H9 (cell line): ENCODE measurements at regions not wholly inside any gene's neighbourhood (a gene's known extent, or its start where the extent isn't known, plus 50 kb on each side); places are given as distances from the start of the nearest gene placed in this dataset.

Experiments
- DNase-seq: peaks from one replicate; pipeline ENCODE4 v3.0.0-alpha.2; 2017
- H2AFZ ChIP-seq: one replicate; pipeline ENCODE4 v1.6.1; 2013; ENCODE audit warnings: mild to moderate bottlenecking, low read length, control low read depth, moderate library complexity
- H2AK5ac ChIP-seq: 2 replicates; pipeline ENCODE4 v1.6.1; 2013; ENCODE audit warnings: low read length, control low read depth, mixed read lengths; ENCODE audit not compliant: insufficient read length
- H2BK120ac ChIP-seq: one replicate; pipeline ENCODE4 v1.6.1; 2013; ENCODE audit warnings: low read depth, mild to moderate bottlenecking, low read length, control low read depth, inconsistent platforms; ENCODE audit not compliant: poor library complexity, severe bottlenecking
- H2BK12ac ChIP-seq: 2 replicates; pipeline ENCODE4 v1.6.1; 2013; ENCODE audit warnings: low read length, control low read depth, mixed read lengths, low read depth; ENCODE audit not compliant: insufficient read length
- H2BK15ac ChIP-seq: 2 replicates; pipeline ENCODE4 v1.6.1; 2013; ENCODE audit warnings: low read depth, low read length, control low read depth
- H2BK20ac ChIP-seq: one replicate; pipeline ENCODE4 v1.6.1; 2013; ENCODE audit warnings: low read depth, mild to moderate bottlenecking, low read length, control low read depth, inconsistent platforms; ENCODE audit not compliant: poor library complexity, severe bottlenecking
- H2BK5ac ChIP-seq: 2 replicates; pipeline ENCODE4 v1.6.1; 2013; ENCODE audit warnings: low read length, control low read depth, mixed read lengths; ENCODE audit not compliant: insufficient read length
- H3K14ac ChIP-seq: 2 replicates; pipeline ENCODE4 v1.6.1; 2013; ENCODE audit warnings: low read length, control low read depth; ENCODE audit not compliant: insufficient read depth
- H3K18ac ChIP-seq: 2 replicates; pipeline ENCODE4 v1.6.1; 2013; ENCODE audit warnings: low read depth, mild to moderate bottlenecking, mixed read lengths, low read length, control low read depth; ENCODE audit not compliant: insufficient read length
- H3K23ac ChIP-seq: 2 replicates; pipeline ENCODE4 v1.6.1; 2013; ENCODE audit warnings: low read length, control low read depth, mixed read lengths, low read depth; ENCODE audit not compliant: insufficient read length
- H3K23me2 ChIP-seq: 2 replicates; pipeline ENCODE4 v1.6.1; 2013; ENCODE audit warnings: low read depth, mild to moderate bottlenecking, mixed read lengths, low read length, control low read depth; ENCODE audit not compliant: insufficient read length, poor library complexity, severe bottlenecking
- H3K27ac ChIP-seq: 2 replicates; pipeline ENCODE4 v1.5.1; 2013; ENCODE audit warnings: low read length, control low read depth, mixed read lengths, low read depth; ENCODE audit not compliant: insufficient read length
- H3K27me3 ChIP-seq: 2 replicates; pipeline ENCODE4 v1.6.1; 2013; ENCODE audit warnings: low read length, control low read depth, inconsistent platforms; ENCODE audit not compliant: insufficient read depth
- H3K4ac ChIP-seq: 2 replicates; pipeline ENCODE4 v1.6.1; 2013; ENCODE audit warnings: low read depth, mild to moderate bottlenecking, control low read depth, inconsistent platforms, low read length, moderate library complexity
- H3K4me1 ChIP-seq: 2 replicates; pipeline ENCODE4 v1.6.1; 2013; ENCODE audit warnings: low read length, control low read depth, inconsistent platforms; ENCODE audit not compliant: insufficient read depth
- H3K4me2 ChIP-seq: 2 replicates; pipeline ENCODE4 v1.6.1; 2013; ENCODE audit warnings: low read length, control low read depth, mixed read lengths; ENCODE audit not compliant: insufficient read length, insufficient read depth
- H3K56ac ChIP-seq: 2 replicates; pipeline ENCODE4 v1.6.1; 2013; ENCODE audit warnings: low read depth, mild to moderate bottlenecking, mixed read lengths, low read length, control low read depth; ENCODE audit not compliant: insufficient read length
- H3K79me1 ChIP-seq: 2 replicates; pipeline ENCODE4 v1.6.1; 2013; ENCODE audit warnings: low read depth, mild to moderate bottlenecking, moderate library complexity, low read length, control low read depth, inconsistent platforms; ENCODE audit not compliant: insufficient read depth, poor library complexity, severe bottlenecking
- H3K79me2 ChIP-seq: 2 replicates; pipeline ENCODE4 v1.6.1; 2013; ENCODE audit warnings: low read length, control low read depth, inconsistent platforms; ENCODE audit not compliant: insufficient read depth
- H3K9ac ChIP-seq: 2 replicates; pipeline ENCODE4 v1.6.1; 2013; ENCODE audit warnings: low read length, control low read depth, mixed read lengths; ENCODE audit not compliant: insufficient read length; ENCODE audit errors: extremely low read depth
- H3K9me3 ChIP-seq: one replicate; pipeline ENCODE4 v1.6.1; 2013; ENCODE audit warnings: low read depth, low read length, inconsistent platforms; ENCODE audit not compliant: control insufficient read depth
- H3T11ph ChIP-seq: one replicate; pipeline ENCODE4 v1.6.1; 2013; ENCODE audit warnings: mild to moderate bottlenecking, low read length, control low read depth, inconsistent platforms
- H4K20me1 ChIP-seq: one replicate; pipeline ENCODE4 v1.6.1; 2013; ENCODE audit not compliant: control insufficient read depth, insufficient read length, insufficient read depth
- H4K5ac ChIP-seq: 2 replicates; pipeline ENCODE4 v1.6.1; 2013; ENCODE audit warnings: low read depth, mild to moderate bottlenecking, mixed read lengths, low read length, control low read depth; ENCODE audit not compliant: insufficient read length
- H4K8ac ChIP-seq: replicated peaks from 2 replicates; pipeline ENCODE4 v1.6.1; 2013; ENCODE audit warnings: low read length, control low read depth, mixed read lengths, low read depth; ENCODE audit not compliant: insufficient read length
- H4K91ac ChIP-seq: 2 replicates; pipeline ENCODE4 v1.6.1; 2013; ENCODE audit warnings: low read depth, mild to moderate bottlenecking, moderate library complexity, mixed read lengths, low read length, control low read depth; ENCODE audit not compliant: insufficient read length
- H3K27ac Mint-ChIP-seq, 3 experiments: 2 replicates in 2 of 3; 3 replicates in 1 of 3; pipeline ENCODE4 v1.8.0; 2020 to 2021; ENCODE audit warnings: mixed read lengths in 3 of 3, mild to moderate bottlenecking in 1 of 3, moderate library complexity in 1 of 3
- H3K27me3 Mint-ChIP-seq: 2 replicates; pipeline ENCODE4 v1.8.0; 2021; ENCODE audit warnings: low read depth, mild to moderate bottlenecking, moderate library complexity, mixed read lengths
- H3K36me3 Mint-ChIP-seq, 3 experiments: 2 replicates in 2 of 3; 3 replicates in 1 of 3; pipeline ENCODE4 v1.8.0; 2020 to 2021; ENCODE audit warnings: low read depth in 3 of 3, mixed read lengths in 3 of 3; ENCODE audit not compliant: insufficient read depth in 1 of 3
- H3K4me1 Mint-ChIP-seq, 2 experiments: 2 replicates each; pipeline ENCODE4 v1.8.0; 2020; ENCODE audit warnings: mixed read lengths in 2 of 2
- H3K4me3 Mint-ChIP-seq, 2 experiments: 2 replicates in 1 of 2; 3 replicates in 1 of 2; pipeline ENCODE4 v1.8.0; 2020 to 2021; ENCODE audit warnings: mild to moderate bottlenecking in 2 of 2, mixed read lengths in 2 of 2, moderate library complexity in 1 of 2
- H3K9me3 Mint-ChIP-seq, 2 experiments: 2 replicates in 1 of 2; 3 replicates in 1 of 2; pipeline ENCODE4 v1.8.0; 2020; ENCODE audit warnings: mild to moderate bottlenecking in 2 of 2, mixed read lengths in 2 of 2, moderate library complexity in 1 of 2
- WGBS: extraction: QIAGEN DNeasy Blood & Tissue Kit; methylation state at CpG from one replicate; pipeline ENCODE4 v1.1.7; 2013; ENCODE audit warnings: missing lambda C conversion rate, low lambda C conversion rate, mixed read lengths; ENCODE audit not compliant: insufficient read length; ENCODE audit errors: extremely low coverage; 5-methylcytosine and 5-hydroxymethylcytosine counted together
- TF ChIP-seq, protein P1 (sequence below): fragments of 200-600 bp; sonication (generic); conservative IDR thresholded peaks from 3 replicates; pipeline ENCODE4 v1.8.0; 2021; ENCODE audit warnings: antibody characterized with exemption, mild to moderate bottlenecking

- Mint-ChIP-seq H3K9me3 (no peaks in the 10 kb centered on the region; a peak in 1 of 5 replicates), H3K4me3 (no peak overlapping the region), H3K27me3 (peaks cover 11% of the 10 kb centered on the region), H3K4me1 (peaks cover 10 to 18% of the 10 kb centered on the region in 2 experiments), H3K27ac (no peak overlapping the region), H3K36me3 (no peaks in the 10 kb centered on the region)
- no peak overlapping the region for H3K23ac ChIP-seq
- no peak overlapping the region for H3T11ph ChIP-seq
- H3K18ac ChIP-seq = no peak overlapping the region
- no peak overlapping the region for H4K5ac ChIP-seq
- no peak overlapping the region for H2BK12ac ChIP-seq
- H3K79me2 ChIP-seq = no peaks in the 10 kb centered on the region
- H3K4ac ChIP-seq = no peak overlapping the region
- no CpG with 5 or more reads among the region's 1 CpG for WGBS
- H4K91ac ChIP-seq = no peak overlapping the region
- no peaks in the 10 kb centered on the region for H3K27me3 ChIP-seq
- no peak overlapping the region for H4K8ac ChIP-seq
- TF ChIP-seq, protein P1, sequence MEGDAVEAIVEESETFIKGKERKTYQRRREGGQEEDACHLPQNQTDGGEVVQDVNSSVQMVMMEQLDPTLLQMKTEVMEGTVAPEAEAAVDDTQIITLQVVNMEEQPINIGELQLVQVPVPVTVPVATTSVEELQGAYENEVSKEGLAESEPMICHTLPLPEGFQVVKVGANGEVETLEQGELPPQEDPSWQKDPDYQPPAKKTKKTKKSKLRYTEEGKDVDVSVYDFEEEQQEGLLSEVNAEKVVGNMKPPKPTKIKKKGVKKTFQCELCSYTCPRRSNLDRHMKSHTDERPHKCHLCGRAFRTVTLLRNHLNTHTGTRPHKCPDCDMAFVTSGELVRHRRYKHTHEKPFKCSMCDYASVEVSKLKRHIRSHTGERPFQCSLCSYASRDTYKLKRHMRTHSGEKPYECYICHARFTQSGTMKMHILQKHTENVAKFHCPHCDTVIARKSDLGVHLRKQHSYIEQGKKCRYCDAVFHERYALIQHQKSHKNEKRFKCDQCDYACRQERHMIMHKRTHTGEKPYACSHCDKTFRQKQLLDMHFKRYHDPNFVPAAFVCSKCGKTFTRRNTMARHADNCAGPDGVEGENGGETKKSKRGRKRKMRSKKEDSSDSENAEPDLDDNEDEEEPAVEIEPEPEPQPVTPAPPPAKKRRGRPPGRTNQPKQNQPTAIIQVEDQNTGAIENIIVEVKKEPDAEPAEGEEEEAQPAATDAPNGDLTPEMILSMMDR = no peak
- no peaks in the 10 kb centered on the region for H3K4me1 ChIP-seq
- H3K27ac ChIP-seq = no peak overlapping the region
- no peak for DNase-seq
- no peak overlapping the region for H3K56ac ChIP-seq
- H3K79me1 ChIP-seq = no peaks in the 10 kb centered on the region
- no peak overlapping the region for H3K9ac ChIP-seq
- no peaks in the 10 kb centered on the region for H4K20me1 ChIP-seq
- no peaks in the 10 kb centered on the region for H3K23me2 ChIP-seq
- no peak overlapping the region for H2BK20ac ChIP-seq
- H2AFZ ChIP-seq = no peak overlapping the region
- H2AK5ac ChIP-seq = no peak overlapping the region
- no peak overlapping the region for H2BK120ac ChIP-seq
- H2BK5ac ChIP-seq = no peak overlapping the region
- H3K4me2 ChIP-seq = no peak overlapping the region
- H3K14ac ChIP-seq = no peak overlapping the region
- no peaks in the 10 kb centered on the region for H3K9me3 ChIP-seq
- H2BK15ac ChIP-seq = no peak overlapping the region
Observed at GRCh38 chr1:208332774-208333126, 88.6 kb upstream of the PLXNA2 start.
